GM12878 (cell line): ENCODE measurements at regions not wholly inside any gene's neighbourhood (a gene's known extent, or its start where the extent isn't known, plus 50 kb on each side); places are given as distances from the start of the nearest gene placed in this dataset.

ENCODE experiments used
- ATAC-seq: fragments of 200-7000 bp; cut with Tn5 transposase; 3 replicates; pipeline ENCODE4 v1.9.1; 2020; ENCODE audit warnings: mild to moderate bottlenecking, moderate library complexity
- BruUV-seq: library from RNA; stranded (reverse); fragments of 400-500 nt; replicated peaks from 2 replicates; lab custom pipeline; 2021; lab: Mats Ljungman, UMichigan
- CTCF ChIA-PET: fragments of 300-600 bp; sonication (Branson Sonifier 250); formaldehyde crosslinking; extraction: SDS; loops from one replicate; lab custom pipeline; 2021; ENCODE audit warnings: inconsistent platforms; lab: Yijun Ruan, JAX
- POLR2A ChIA-PET: fragments of 350-600 bp; formaldehyde crosslinking; extraction: SDS; loops from one replicate; lab custom pipeline; 2021; ENCODE audit warnings: inconsistent platforms; lab: Charles Lee
- RAD21 ChIA-PET: fragments of 300-600 bp; sonication (Branson Sonifier 250); formaldehyde crosslinking; loops from one replicate; lab custom pipeline; 2023; ENCODE audit warnings: antibody characterized with exemption; ENCODE audit not compliant: unreplicated experiment; lab: Charles Lee
- SMC1A ChIA-PET: fragments of 300-600 bp; sonication (Branson Sonifier 250); formaldehyde crosslinking; loops from one replicate; lab custom pipeline; 2023; ENCODE audit not compliant: unreplicated experiment, uncharacterized antibody; lab: Charles Lee
- DNase-seq: peaks from one replicate; pipeline ENCODE4 v3.0.0-alpha.2; 2011; ENCODE audit warnings: low read depth, low spot score
- FAIRE-seq: peaks from 3 replicates; lab custom pipeline; 2011; peaks lifted over from hg19 to GRCh38; lab: Jason Lieb, UNC
- H2AFZ ChIP-seq: 2 replicates; pipeline ENCODE4 v1.6.0; 2011; ENCODE audit warnings: low read depth, low read length, control low read depth; ENCODE audit not compliant: control insufficient read depth
- H3K27ac ChIP-seq: 2 replicates; pipeline ENCODE4 v1.5.1; 2011; ENCODE audit warnings: control low read depth; ENCODE audit not compliant: control insufficient read depth, insufficient read depth
- H3K27me3 ChIP-seq, 2 experiments: replicated peaks in 1 of 2; 2 replicates each; pipeline versions ENCODE4 v1.6.0 to v1.6.1; 2011; ENCODE audit warnings: low read length in 1 of 2; ENCODE audit not compliant: control insufficient read depth in 2 of 2, insufficient read depth in 2 of 2
- H3K36me3 ChIP-seq, 2 experiments: 2 replicates each; pipeline ENCODE4 v1.5.1; 2011; ENCODE audit warnings: low read length in 1 of 2; ENCODE audit not compliant: control insufficient read depth in 2 of 2, insufficient read depth in 2 of 2
- H3K4me1 ChIP-seq: 2 replicates; pipeline ENCODE4 v1.6.1; 2011; ENCODE audit warnings: mild to moderate bottlenecking, low read length, moderate library complexity, mixed read lengths; ENCODE audit not compliant: control insufficient read depth, insufficient read depth
- H3K4me2 ChIP-seq: 2 replicates; pipeline ENCODE4 v1.6.0; 2011; ENCODE audit warnings: control low read depth; ENCODE audit not compliant: control insufficient read depth, insufficient read depth
- H3K4me3 ChIP-seq: fragments of 200-600 bp; sonication (generic); 2 replicates; pipeline ENCODE4 v1.5.1; 2016
- H3K79me2 ChIP-seq: 2 replicates; pipeline ENCODE4 v1.6.0; 2011; ENCODE audit warnings: low read length; ENCODE audit not compliant: control insufficient read depth, insufficient read depth
- H3K9ac ChIP-seq: 2 replicates; pipeline ENCODE4 v1.8.0; 2011; ENCODE audit warnings: low read length, control low read depth, mixed read lengths; ENCODE audit not compliant: control insufficient read depth, insufficient read depth
- H3K9me3 ChIP-seq: replicated peaks from 3 replicates; pipeline ENCODE4 v1.5.1; 2011; ENCODE audit warnings: mild to moderate bottlenecking, low read length; ENCODE audit not compliant: control insufficient read depth, insufficient read depth
- H4K20me1 ChIP-seq: 2 replicates; pipeline ENCODE4 v1.6.0; 2011; ENCODE audit not compliant: control insufficient read depth, insufficient read depth
- E2F4 ChIP-seq: IDR thresholded peaks from 2 replicates; pipeline ENCODE4 v1.6.1; 2012; ENCODE audit warnings: low read depth, low read length, improper control_type of control experiment
- E4F1 ChIP-seq: fragments of 450-650 bp; IDR thresholded peaks from 2 replicates; pipeline ENCODE4 v1.6.1; 2018; ENCODE audit warnings: borderline replicate concordance, mild to moderate bottlenecking; ENCODE audit not compliant: partially characterized antibody
- JUNB ChIP-seq: IDR thresholded peaks from 2 replicates; pipeline ENCODE4 v1.6.1; 2016; ENCODE audit warnings: antibody characterized with exemption, mild to moderate bottlenecking
- NRF1 ChIP-seq: conservative IDR thresholded peaks from 2 replicates; pipeline ENCODE4 v1.6.1; 2011; ENCODE audit warnings: mild to moderate bottlenecking, low read depth, low read length, improper control_type of control experiment
- RAD21 ChIP-seq: IDR thresholded peaks from 2 replicates; pipeline ENCODE4 v1.6.1; 2011; ENCODE audit warnings: mild to moderate bottlenecking, low read depth, low read length, moderate library complexity; ENCODE audit not compliant: insufficient read depth
- REST ChIP-seq: IDR thresholded peaks from 2 replicates; pipeline ENCODE4 v1.6.1; 2012; ENCODE audit warnings: mild to moderate bottlenecking, low read depth, low read length
- YBX1 ChIP-seq: fragments of 450-650 bp; IDR thresholded peaks from 2 replicates; pipeline ENCODE4 v1.6.1; 2016; ENCODE audit warnings: antibody characterized with exemption
- ZNF687 ChIP-seq: fragments of 450-650 bp; IDR thresholded peaks from 2 replicates; pipeline ENCODE4 v1.6.1; 2017; ENCODE audit warnings: mild to moderate bottlenecking, moderate library complexity
- WGBS: methylation state at CpG from one replicate; pipeline ENCODE4 v1.1.6; 2016; ENCODE audit warnings: low lambda C conversion rate; ENCODE audit not compliant: insufficient replicate concordance, insufficient coverage; ENCODE audit errors: missing lambda C conversion rate; 5-methylcytosine and 5-hydroxymethylcytosine counted together
- in situ Hi-C: fragments of 300-500 bp; cut with MboI; formaldehyde crosslinking; loops from 9 replicates; pipeline ENCODE4 v1.14.3; 2018; ENCODE audit warnings: mixed read lengths
- intact Hi-C: fragments of 100-400 bp; cut with micrococcal nuclease; formaldehyde crosslinking; loops from one replicate; pipeline ENCODE4 v1.14.2; 2022; ENCODE audit not compliant: unreplicated experiment

- FAIRE-seq (no peak), ATAC-seq (peak; percentile 91), DNase-seq (no peak)
- WGBS, result 13% methylated on average over 19 of the region's 19 CpGs
- ChIA-PET CTCF (interaction anchor here (0.6 to 1.2 kb wide), 5 partner anchors 13 to 861 kb away, joined by 3 to 5 read pairs (median 4); no protein-coding TSS in a partner anchor), RAD21 (interaction anchor here (1.0 kb wide), 1 partner anchor 737 kb away, joined by 4 read pairs; no protein-coding TSS in a partner anchor), POLR2A (no interaction called here), SMC1A (interaction anchor here (0.9 to 1.1 kb wide), 2 partner anchors 124 to 809 kb away, joined by 3 read pairs; no protein-coding TSS in a partner anchor)
- BruUV-seq, result no TSS peak
- Histone ChIP-seq H3K9me3 (no peaks in the 10 kb centered on the region; the same call in 2 of the 3 replicates), H3K4me2 (0 out of 2 replicates have a peak overlapping the region, but pooled peaks have one; percentile 21), H2AFZ (no peak overlapping the region), H3K36me3 (no peaks in the 10 kb centered on the region), H4K20me1 (no peaks in the 10 kb centered on the region), H3K27me3 (peaks cover 1 to 3% of the 10 kb centered on the region in 2 experiments; a peak in 2 of 4 replicates), H3K79me2 (no peaks in the 10 kb centered on the region), H3K27ac (no peak overlapping the region), H3K4me3 (no peak overlapping the region), H3K9ac (no peak overlapping the region), H3K4me1 (no peaks in the 10 kb centered on the region)
- in situ Hi-C loops, result no loop called here
- intact Hi-C loops, result loop anchor here (2.0 to 10.0 kb wide), 2 partner anchors 438 to 734 kb away; no protein-coding TSS in a partner anchor
- TF ChIP-seq E2F4 (no peak), YBX1 (no peak), REST (no peak), RAD21 (peak; percentile 75), NRF1 (no peak), JUNB (no peak), E4F1 (no peak), ZNF687 (no peak)
These were observed 367.0 kb downstream of the BCOR start for GRCh38 chrX:39730662-39731329.
